ENCODE measurements at regions not wholly inside any gene's neighbourhood (a gene's known extent, or its start where the extent isn't known, plus 50 kb on each side); places are given as distances from the start of the nearest gene placed in this dataset.

- no peak for TF ChIP-seq CTCF (IDR thresholded peaks at IDR 0.05)
- TF ChIP-seq POLR2AphosphoS5 (IDR thresholded peaks at IDR 0.05): no peak
- no peak for TF ChIP-seq POLR2A (IDR thresholded peaks at IDR 0.05)
These were observed 260.9 kb downstream of the VRK1 start for GRCh38 chr14:97058074-97058467.

All from breast epithelium (tissue), 3 donors.